Gastroesophageal sphincter (tissue), 4 donors: ENCODE measurements at regions not wholly inside any gene's neighbourhood (a gene's known extent, or its start where the extent isn't known, plus 50 kb on each side); places are given as distances from the start of the nearest gene placed in this dataset.

Source experiments
- ATAC-seq: fragments of 150-250 bp; one replicate; pipeline ENCODE4 v1.9.1; 2016; ENCODE audit warnings: mild to moderate bottlenecking, moderate library complexity
- H3K27ac ChIP-seq, 4 donors: fragments of 200-600 bp; sonication (generic) in 3 of 4; 1 replicate in 3 of 4; 2 replicates in 1 of 4; pipeline ENCODE4 v1.5.1; 2016 to 2019
- H3K27me3 ChIP-seq: fragments of 200-600 bp; sonication (generic); one replicate; pipeline ENCODE4 v1.5.1; 2019
- H3K36me3 ChIP-seq, 2 donors: fragments of 200-600 bp; sonication (generic); one replicate each; pipeline ENCODE4 v1.5.1; 2019; ENCODE audit warnings: control low read depth in 1 of 2
- H3K4me1 ChIP-seq, 3 donors: fragments of 200-600 bp; sonication (generic); 1 replicate in 2 of 3; 2 replicates in 1 of 3; pipeline ENCODE4 v1.5.1; 2016 to 2019; ENCODE audit warnings: control low read depth in 2 of 3
- H3K4me3 ChIP-seq, 2 donors: fragments of 200-600 bp; sonication (generic); one replicate each; pipeline ENCODE4 v1.5.1; 2019; ENCODE audit warnings: mild to moderate bottlenecking in 1 of 2, moderate library complexity in 1 of 2
- H3K9me3 ChIP-seq, 3 donors: fragments of 200-600 bp; sonication (generic); one replicate each; pipeline ENCODE4 v1.5.1; 2017 to 2019; ENCODE audit warnings: control low read depth in 2 of 3
- CTCF ChIP-seq, 4 experiments: fragments of 200-600 bp in 2 of 4; fragments of 450-650 bp in 2 of 4; sonication (generic) in 1 of 4; IDR thresholded peaks; one replicate each; pipeline ENCODE4 v1.5.1; 2017 to 2019; ENCODE audit warnings: antibody characterized with exemption in 4 of 4, mild to moderate bottlenecking in 2 of 4, moderate library complexity in 2 of 4
- EP300 ChIP-seq: sonication (generic); formaldehyde crosslinking; IDR thresholded peaks from one replicate; pipeline ENCODE4 v1.6.1; 2017; ENCODE audit warnings: antibody characterized with exemption, mild to moderate bottlenecking
- POLR2A ChIP-seq, 2 donors: fragments of 450-650 bp; IDR thresholded peaks; one replicate each; pipeline ENCODE4 v1.6.1; 2017; ENCODE audit warnings: antibody characterized with exemption in 2 of 2, mild to moderate bottlenecking in 2 of 2, moderate library complexity in 1 of 2
- POLR2AphosphoS5 ChIP-seq: sonication (generic); formaldehyde crosslinking; IDR thresholded peaks from one replicate; pipeline ENCODE4 v1.6.1; 2017; ENCODE audit warnings: antibody characterized with exemption
- WGBS, 2 donors: methylation state at CpG; one replicate each; pipeline ENCODE4 v1.1.5; 2018; ENCODE audit warnings: low coverage in 1 of 2; 5-methylcytosine and 5-hydroxymethylcytosine counted together

GRCh38 chr18:70674896-70675295 lies 386.1 kb downstream of the SOCS6 start:
- Histone ChIP-seq H3K36me3 (no peaks in the 10 kb centered on the region), H3K27me3 (no peaks in the 10 kb centered on the region), H3K27ac (no peak overlapping the region), H3K4me1 (no peaks in the 10 kb centered on the region), H3K9me3 (no peaks in the 10 kb centered on the region), H3K4me3 (no peak overlapping the region)
- 87 to 89% methylated on average over 3 of the region's 3 CpGs for WGBS, 2 donors
- TF ChIP-seq POLR2AphosphoS5 (no peak), EP300 (no peak), POLR2A (IDR thresholded peaks at IDR 0.05) (no peak), CTCF (IDR thresholded peaks at IDR 0.05) (no peak)
- no peak for ATAC-seq

GRCh38 chr18:70673831-70674230 lies 385.0 kb downstream of the SOCS6 start:
- Histone ChIP-seq H3K4me1 (no peaks in the 10 kb centered on the region), H3K27me3 (no peaks in the 10 kb centered on the region), H3K36me3 (no peaks in the 10 kb centered on the region), H3K27ac (no peak overlapping the region), H3K9me3 (peaks cover 0 to 2% (median 0%) of the 10 kb centered on the region in 3 donors), H3K4me3 (no peak overlapping the region)
- 12 to 16% methylated on average over 5 to 6 of the region's 6 CpGs for whole genome bisulfite sequencing, 2 donors
- no peak for ATAC-seq
- TF ChIP-seq EP300 (no peak), CTCF (IDR thresholded peaks at IDR 0.05) (no peak), POLR2AphosphoS5 (no peak), POLR2A (IDR thresholded peaks at IDR 0.05) (no peak)

- Histone ChIP-seq H3K27me3 (no peaks in the 10 kb centered on the region), H3K36me3 (no peaks in the 10 kb centered on the region), H3K4me3 (no peak overlapping the region), H3K27ac (no peak overlapping the region), H3K9me3 (peaks cover 0 to 4% (median 0%) of the 10 kb centered on the region in 3 donors), H3K4me1 (no peaks in the 10 kb centered on the region)
- TF ChIP-seq POLR2A (IDR thresholded peaks at IDR 0.05), result no peak
- 61 to 77% methylated on average over 5 of the region's 5 CpGs for WGBS, 2 donors
- ATAC-seq, result no peak
Measured at GRCh38 chr18:70672581-70672980, 383.7 kb downstream of the SOCS6 start.

- TF ChIP-seq CTCF (IDR thresholded peaks at IDR 0.05) (no peak), POLR2AphosphoS5 (no peak), EP300 (no peak), POLR2A (IDR thresholded peaks at IDR 0.05) (no peak)
- ATAC-seq, result no peak
- 75 to 85% methylated on average over 6 to 8 of the region's 9 CpGs for WGBS, 2 donors
- Histone ChIP-seq H3K4me3 (no peak overlapping the region), H3K36me3 (no peaks in the 10 kb centered on the region), H3K9me3 (peaks cover 0 to 5% (median 0%) of the 10 kb centered on the region in 3 donors), H3K4me1 (no peaks in the 10 kb centered on the region), H3K27ac (no peak overlapping the region), H3K27me3 (no peaks in the 10 kb centered on the region)
Measured at GRCh38 chr18:70671889-70672565, 383.2 kb downstream of the SOCS6 start.

GRCh38 chr18:70666936-70667335 lies 378.1 kb downstream of the SOCS6 start:
- Histone ChIP-seq H3K27ac (no peak overlapping the region), H3K27me3 (no peaks in the 10 kb centered on the region), H3K9me3 (peaks cover 0 to 17% (median 0%) of the 10 kb centered on the region in 3 donors), H3K4me3 (no peak overlapping the region), H3K36me3 (no peaks in the 10 kb centered on the region), H3K4me1 (no peaks in the 10 kb centered on the region)
- TF ChIP-seq EP300 (no peak), CTCF (IDR thresholded peaks at IDR 0.05) (no peak), POLR2A (IDR thresholded peaks at IDR 0.05) (no peak), POLR2AphosphoS5 (no peak)
- ATAC-seq, result no peak
